Fibroblast of lung (primary cell): ENCODE measurements at regions not wholly inside any gene's neighbourhood (a gene's known extent, or its start where the extent isn't known, plus 50 kb on each side); places are given as distances from the start of the nearest gene placed in this dataset.

ENCODE experiments used
- DNase-seq, 2 donors: peaks; one replicate each; pipeline versions ENCODE4 v3.0.0 to v3.0.0-alpha.2; 2010; ENCODE audit warnings: low read depth in 2 of 2
- H2AFZ ChIP-seq: 2 replicates; pipeline ENCODE4 v1.5.1; 2012; ENCODE audit warnings: low read length, control low read depth, inconsistent platforms
- H3K27ac ChIP-seq: 2 replicates; pipeline ENCODE4 v1.5.1; 2011; ENCODE audit warnings: low read length, control low read depth; ENCODE audit not compliant: insufficient read depth
- H3K27me3 ChIP-seq: 2 replicates; pipeline ENCODE4 v1.5.1; 2011; ENCODE audit warnings: mild to moderate bottlenecking, low read length; ENCODE audit not compliant: control insufficient read depth, insufficient read depth
- H3K36me3 ChIP-seq: 2 replicates; pipeline ENCODE4 v1.5.1; 2011; ENCODE audit warnings: low read length; ENCODE audit not compliant: control insufficient read depth, insufficient read depth
- H3K4me1 ChIP-seq: 2 replicates; pipeline ENCODE4 v1.5.1; 2011; ENCODE audit warnings: low read length; ENCODE audit not compliant: control insufficient read depth, insufficient read depth; ENCODE audit errors: extremely low read depth
- H3K4me2 ChIP-seq: 2 replicates; pipeline ENCODE4 v1.5.1; 2011; ENCODE audit warnings: low read length, control low read depth; ENCODE audit not compliant: insufficient read depth; ENCODE audit errors: extremely low read depth
- H3K4me3 ChIP-seq, 4 experiments: fragments of 200-600 bp in 1 of 4; sonication (generic) in 1 of 4; replicated peaks in 1 of 4; 2 replicates each; pipeline ENCODE4 v1.5.1; 2011 to 2016; ENCODE audit warnings: low read length in 4 of 4, low read depth in 3 of 4, mild to moderate bottlenecking in 3 of 4, control low read depth in 2 of 4, inconsistent platforms in 1 of 4, mixed read lengths in 1 of 4; ENCODE audit not compliant: insufficient read depth in 1 of 4; ENCODE audit errors: control extremely low read depth in 1 of 4
- H3K79me2 ChIP-seq: 2 replicates; pipeline ENCODE4 v1.5.1; 2012; ENCODE audit warnings: mild to moderate bottlenecking, low read length, inconsistent platforms; ENCODE audit not compliant: control insufficient read depth, insufficient read depth
- H3K9ac ChIP-seq: 2 replicates; pipeline ENCODE4 v1.5.1; 2011; ENCODE audit warnings: mild to moderate bottlenecking, low read length, control low read depth; ENCODE audit not compliant: insufficient read depth
- H3K9me3 ChIP-seq: 2 replicates; pipeline ENCODE4 v1.5.1; 2012; ENCODE audit warnings: low read depth, low read length; ENCODE audit not compliant: control insufficient read depth, insufficient read depth
- H4K20me1 ChIP-seq: 2 replicates; pipeline ENCODE4 v1.5.1; 2011; ENCODE audit warnings: low read length; ENCODE audit not compliant: control insufficient read depth, insufficient read depth; ENCODE audit errors: extremely low read depth
- EZH2 ChIP-seq: IDR thresholded peaks from 2 replicates; pipeline ENCODE4 v1.5.1; 2012; ENCODE audit warnings: low read length, control low read depth, mild to moderate bottlenecking; ENCODE audit errors: missing control alignments
- TF ChIP-seq, protein P1 (sequence below), 2 donors: IDR thresholded peaks in 1 of 2; conservative IDR thresholded peaks in 1 of 2; 1 replicate in 1 of 2; 2 replicates in 1 of 2; pipeline ENCODE4 v1.5.1; 2011 to 2012; ENCODE audit warnings: low read length in 2 of 2, control low read depth in 1 of 2, inconsistent platforms in 1 of 2, low read depth in 1 of 2, mild to moderate bottlenecking in 1 of 2

DNA sequence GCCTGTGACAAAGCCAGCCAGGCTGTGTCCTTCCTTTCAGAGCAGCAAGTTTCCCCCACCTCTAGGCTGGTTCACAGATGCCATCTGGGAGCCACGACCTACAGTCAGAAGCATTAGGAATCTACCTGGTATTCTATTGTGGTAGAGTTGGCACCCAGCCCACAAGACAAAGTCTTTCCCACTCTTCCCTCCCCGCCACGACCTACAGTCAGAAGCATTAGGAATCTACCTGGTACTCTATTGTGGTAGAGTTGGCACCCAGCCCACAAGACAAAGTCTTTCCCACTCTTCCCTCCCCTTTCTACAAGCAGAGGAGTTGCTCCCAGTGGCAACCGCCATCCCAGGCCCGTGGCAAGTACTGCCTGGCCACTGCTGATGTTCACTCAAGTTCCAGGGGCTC is 157.8 kb upstream of the TNC start:
- H3K36me3 ChIP-seq, result no peaks in the 10 kb centered on the region
- TF ChIP-seq, protein P1, sequence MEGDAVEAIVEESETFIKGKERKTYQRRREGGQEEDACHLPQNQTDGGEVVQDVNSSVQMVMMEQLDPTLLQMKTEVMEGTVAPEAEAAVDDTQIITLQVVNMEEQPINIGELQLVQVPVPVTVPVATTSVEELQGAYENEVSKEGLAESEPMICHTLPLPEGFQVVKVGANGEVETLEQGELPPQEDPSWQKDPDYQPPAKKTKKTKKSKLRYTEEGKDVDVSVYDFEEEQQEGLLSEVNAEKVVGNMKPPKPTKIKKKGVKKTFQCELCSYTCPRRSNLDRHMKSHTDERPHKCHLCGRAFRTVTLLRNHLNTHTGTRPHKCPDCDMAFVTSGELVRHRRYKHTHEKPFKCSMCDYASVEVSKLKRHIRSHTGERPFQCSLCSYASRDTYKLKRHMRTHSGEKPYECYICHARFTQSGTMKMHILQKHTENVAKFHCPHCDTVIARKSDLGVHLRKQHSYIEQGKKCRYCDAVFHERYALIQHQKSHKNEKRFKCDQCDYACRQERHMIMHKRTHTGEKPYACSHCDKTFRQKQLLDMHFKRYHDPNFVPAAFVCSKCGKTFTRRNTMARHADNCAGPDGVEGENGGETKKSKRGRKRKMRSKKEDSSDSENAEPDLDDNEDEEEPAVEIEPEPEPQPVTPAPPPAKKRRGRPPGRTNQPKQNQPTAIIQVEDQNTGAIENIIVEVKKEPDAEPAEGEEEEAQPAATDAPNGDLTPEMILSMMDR (conservative IDR thresholded peaks at IDR 0.05 in 1 of 2, IDR thresholded peaks at IDR 0.05 in 1 of 2; ENCODE audit: low read depth in 1 of 2, low read length in 2 of 2), result no peak
- TF ChIP-seq EZH2, result no peak
- H3K27me3 ChIP-seq, result no peaks in the 10 kb centered on the region
- no peak overlapping the region for H3K27ac ChIP-seq
- no peak overlapping the region for H2AFZ ChIP-seq
- DNase-seq, result no peak
- H3K4me1 ChIP-seq, result no peaks in the 10 kb centered on the region
- no peaks in the 10 kb centered on the region for H4K20me1 ChIP-seq
- no peak overlapping the region for H3K4me3 ChIP-seq
- no peaks in the 10 kb centered on the region for H3K79me2 ChIP-seq
- H3K9me3 ChIP-seq, result no peaks in the 10 kb centered on the region
- no peak overlapping the region for H3K4me2 ChIP-seq
- no peak overlapping the region for H3K9ac ChIP-seq

DNA sequence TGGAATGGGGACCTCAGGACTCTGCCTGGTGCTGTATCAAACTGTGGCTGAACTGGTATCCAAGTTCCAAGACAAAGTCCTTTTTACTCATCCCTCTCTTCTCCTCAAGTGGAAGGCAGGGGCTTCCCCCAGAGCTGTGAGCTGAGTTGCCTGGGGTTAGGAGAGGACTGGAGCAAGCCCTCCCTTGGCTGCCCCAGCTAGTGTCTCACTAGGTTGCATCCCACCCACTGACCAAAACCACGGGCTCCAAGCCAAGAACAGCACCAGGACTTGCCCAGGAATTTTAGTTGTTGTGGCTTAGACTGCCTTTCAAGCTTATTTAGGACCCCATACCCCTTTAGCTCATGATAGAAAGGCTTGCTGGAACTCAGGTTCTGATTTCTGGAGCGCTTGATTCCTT is 158.7 kb upstream of the TNC start:
- no peaks in the 10 kb centered on the region for H3K27me3 ChIP-seq
- H2AFZ ChIP-seq, result no peak overlapping the region
- no peak overlapping the region for H3K4me2 ChIP-seq
- H3K4me1 ChIP-seq, result no peaks in the 10 kb centered on the region
- no peaks in the 10 kb centered on the region for H4K20me1 ChIP-seq
- no peak for TF ChIP-seq EZH2
- TF ChIP-seq, protein P1 (conservative IDR thresholded peaks at IDR 0.05 in 1 of 2, IDR thresholded peaks at IDR 0.05 in 1 of 2; ENCODE audit: low read depth in 1 of 2, low read length in 2 of 2), result no peak
- no peak overlapping the region for H3K27ac ChIP-seq
- no peaks in the 10 kb centered on the region for H3K79me2 ChIP-seq
- H3K9me3 ChIP-seq, result no peaks in the 10 kb centered on the region
- no peaks in the 10 kb centered on the region for H3K36me3 ChIP-seq
- peak in 1 of 2 donors; percentile 86 for DNase-seq
- H3K9ac ChIP-seq, result no peak overlapping the region
- H3K4me3 ChIP-seq, result no peak overlapping the region

DNA sequence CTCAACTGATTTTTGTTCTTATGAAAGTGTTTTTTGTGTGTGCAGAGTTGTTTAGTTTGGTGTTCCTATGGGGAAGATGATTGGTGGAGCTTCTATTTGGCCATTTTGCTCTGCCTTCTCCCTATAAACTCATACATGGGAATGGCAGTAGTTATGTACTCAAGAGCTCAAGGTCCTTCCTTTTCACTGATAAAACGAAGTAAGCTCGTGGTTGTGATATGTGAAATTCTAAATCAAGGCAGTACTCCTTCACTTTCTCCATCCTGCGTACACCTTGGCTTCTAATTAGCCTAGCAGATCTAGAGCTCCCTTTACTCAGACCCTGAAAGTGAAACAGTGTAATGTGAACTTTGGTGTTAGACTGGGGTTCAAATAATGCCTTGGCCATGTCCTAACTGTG is 159.3 kb upstream of the TNC start:
- no peak for DNase-seq
- no peaks in the 10 kb centered on the region for H3K27me3 ChIP-seq
- TF ChIP-seq, protein P1 (conservative IDR thresholded peaks at IDR 0.05 in 1 of 2, IDR thresholded peaks at IDR 0.05 in 1 of 2; ENCODE audit: low read depth in 1 of 2, low read length in 2 of 2), result no peak
- no peak for TF ChIP-seq EZH2
- H3K79me2 ChIP-seq, result no peaks in the 10 kb centered on the region
- no peaks in the 10 kb centered on the region for H3K4me1 ChIP-seq
- H3K4me3 ChIP-seq, result no peak overlapping the region
- no peaks in the 10 kb centered on the region for H4K20me1 ChIP-seq
- H3K9me3 ChIP-seq, result no peaks in the 10 kb centered on the region
- H2AFZ ChIP-seq, result no peak overlapping the region
- no peak overlapping the region for H3K27ac ChIP-seq
- no peak overlapping the region for H3K9ac ChIP-seq
- no peaks in the 10 kb centered on the region for H3K36me3 ChIP-seq
- no peak overlapping the region for H3K4me2 ChIP-seq
